DMS 273 (cell line): ENCODE measurements at regions not wholly inside any gene's neighbourhood (a gene's known extent, or its start where the extent isn't known, plus 50 kb on each side); places are given as distances from the start of the nearest gene placed in this dataset.
A peak's percentile ranks its signal among the peaks of the same experiment; 100 is the strongest.
"Not testable (repeated sequence)": the region's sequence is repeated elsewhere in the genome, so short reads cannot be mapped to it uniquely, and the experiment has no call there.

ENCODE experiments used
- DNase-seq: peaks from one replicate; lab custom pipeline; 2025; ENCODE audit not compliant: unreplicated experiment; lab: John Stamatoyannopoulos, UW

- peak; percentile 3 for DNase-seq
Measured at GRCh38 chr6:134585517-134585873, 267.6 kb upstream of the SGK1 start.

GRCh38 chr6:134584847-134585516 lies 267.1 kb upstream of the SGK1 start:
- DNase-seq, result no peak

- DNase-seq, result peak; percentile 5
Measured at GRCh38 chr6:134577998-134578397, 260.1 kb upstream of the SGK1 start.

- DNase-seq, result no peak
Measured at GRCh38 chr6:134575221-134575620, 257.3 kb upstream of the SGK1 start.

GRCh38 chr6:134574491-134574890 lies 256.6 kb upstream of the SGK1 start:
- no peak for DNase-seq

GRCh38 chr6:134569996-134570395 lies 252.1 kb upstream of the SGK1 start:
- DNase-seq, result not testable (repeated sequence)

- DNase-seq, result no peak
Measured at GRCh38 chr6:134564705-134565104, 246.8 kb upstream of the SGK1 start.

- no peak for DNase-seq
Measured at GRCh38 chr6:134560019-134560418, 242.1 kb upstream of the SGK1 start.

GRCh38 chr6:134557509-134557908 lies 239.6 kb upstream of the SGK1 start:
- no peak for DNase-seq

GRCh38 chr6:134555672-134556071 lies 237.8 kb upstream of the SGK1 start:
- DNase-seq, result no peak

- no peak for DNase-seq
Measured at GRCh38 chr6:134553936-134554335, 236.0 kb upstream of the SGK1 start.

GRCh38 chr6:134551245-134551960 lies 233.5 kb upstream of the SGK1 start:
- DNase-seq, result no peak

- DNase-seq, result no peak
Measured at GRCh38 chr6:134550604-134551003, 232.7 kb upstream of the SGK1 start.

- no peak for DNase-seq
Measured at GRCh38 chr6:134549854-134550253, 231.9 kb upstream of the SGK1 start.

- no peak for DNase-seq
Measured at GRCh38 chr6:134546962-134547645, 229.2 kb upstream of the SGK1 start.

GRCh38 chr6:134544737-134545136 lies 226.8 kb upstream of the SGK1 start:
- no peak for DNase-seq

GRCh38 chr6:134543128-134543527 lies 225.2 kb upstream of the SGK1 start:
- no peak for DNase-seq

GRCh38 chr6:134541001-134541400 lies 223.1 kb upstream of the SGK1 start:
- DNase-seq, result no peak

GRCh38 chr6:134539865-134540323 lies 222.0 kb upstream of the SGK1 start:
- DNase-seq, result no peak

GRCh38 chr6:134537765-134538164 lies 219.9 kb upstream of the SGK1 start:
- not testable (repeated sequence) for DNase-seq

- DNase-seq, result no peak
Measured at GRCh38 chr6:134537146-134537555, 219.2 kb upstream of the SGK1 start.

- no peak for DNase-seq
Measured at GRCh38 chr6:134535831-134536230, 217.9 kb upstream of the SGK1 start.
